Breast epithelium (tissue), 3 donors: ENCODE measurements at regions not wholly inside any gene's neighbourhood (a gene's known extent, or its start where the extent isn't known, plus 50 kb on each side); places are given as distances from the start of the nearest gene placed in this dataset.

ENCODE experiments used
- POLR2A ChIP-seq: fragments of 450-650 bp; IDR thresholded peaks from one replicate; pipeline ENCODE4 v1.6.1; 2016; ENCODE audit warnings: antibody characterized with exemption, mild to moderate bottlenecking, moderate library complexity
- TF ChIP-seq, protein P1 (sequence below), 3 donors: fragments of 450-650 bp; IDR thresholded peaks; one replicate each; pipeline ENCODE4 v1.5.1; 2016 to 2017; ENCODE audit warnings: antibody characterized with exemption in 3 of 3, mild to moderate bottlenecking in 3 of 3, moderate library complexity in 3 of 3

- TF ChIP-seq, protein P1, sequence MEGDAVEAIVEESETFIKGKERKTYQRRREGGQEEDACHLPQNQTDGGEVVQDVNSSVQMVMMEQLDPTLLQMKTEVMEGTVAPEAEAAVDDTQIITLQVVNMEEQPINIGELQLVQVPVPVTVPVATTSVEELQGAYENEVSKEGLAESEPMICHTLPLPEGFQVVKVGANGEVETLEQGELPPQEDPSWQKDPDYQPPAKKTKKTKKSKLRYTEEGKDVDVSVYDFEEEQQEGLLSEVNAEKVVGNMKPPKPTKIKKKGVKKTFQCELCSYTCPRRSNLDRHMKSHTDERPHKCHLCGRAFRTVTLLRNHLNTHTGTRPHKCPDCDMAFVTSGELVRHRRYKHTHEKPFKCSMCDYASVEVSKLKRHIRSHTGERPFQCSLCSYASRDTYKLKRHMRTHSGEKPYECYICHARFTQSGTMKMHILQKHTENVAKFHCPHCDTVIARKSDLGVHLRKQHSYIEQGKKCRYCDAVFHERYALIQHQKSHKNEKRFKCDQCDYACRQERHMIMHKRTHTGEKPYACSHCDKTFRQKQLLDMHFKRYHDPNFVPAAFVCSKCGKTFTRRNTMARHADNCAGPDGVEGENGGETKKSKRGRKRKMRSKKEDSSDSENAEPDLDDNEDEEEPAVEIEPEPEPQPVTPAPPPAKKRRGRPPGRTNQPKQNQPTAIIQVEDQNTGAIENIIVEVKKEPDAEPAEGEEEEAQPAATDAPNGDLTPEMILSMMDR (IDR thresholded peaks at IDR 0.05) = no peak
- TF ChIP-seq POLR2A = no peak
Observed at GRCh38 chr1:199081739-199082138, 442.9 kb downstream of the PTPRC start.
